ENCODE measurements at regions not wholly inside any gene's neighbourhood (a gene's known extent, or its start where the extent isn't known, plus 50 kb on each side); places are given as distances from the start of the nearest gene placed in this dataset.
A peak's percentile ranks its signal among the peaks of the same experiment; 100 is the strongest.
"Not testable (repeated sequence)": the region's sequence is repeated elsewhere in the genome, so short reads cannot be mapped to it uniquely, and the experiment has no call there.

GRCh38 chr21:14058566-14058965 is 152.2 kb downstream of the LIPI start:
- DNase-seq (ENCODE audit: low spot score), result no peak

- DNase-seq (ENCODE audit: low spot score), result not testable (repeated sequence)
These were observed 152.8 kb downstream of the LIPI start for GRCh38 chr21:14057841-14058481.

- DNase-seq (ENCODE audit: low spot score), result no peak
These were observed 153.4 kb downstream of the LIPI start for GRCh38 chr21:14057313-14057712.

- no peak for DNase-seq (ENCODE audit: low spot score)
These were observed 154.0 kb downstream of the LIPI start for GRCh38 chr21:14056771-14057191.

GRCh38 chr21:14055746-14056515 is 154.8 kb downstream of the LIPI start:
- DNase-seq (ENCODE audit: low spot score), result not testable (repeated sequence)

GRCh38 chr21:14054682-14055081 is 156.1 kb downstream of the LIPI start:
- DNase-seq (ENCODE audit: low spot score), result no peak

- DNase-seq (ENCODE audit: low spot score), result no peak
These were observed 160.6 kb downstream of the LIPI start for GRCh38 chr21:14050121-14050520.

- no peak for DNase-seq (ENCODE audit: low spot score)
These were observed 164.4 kb downstream of the LIPI start for GRCh38 chr21:14046401-14046800.

- DNase-seq (ENCODE audit: low spot score), result no peak
These were observed 170.4 kb downstream of the LIPI start for GRCh38 chr21:14040386-14040785.

- DNase-seq (ENCODE audit: low spot score), result not testable (repeated sequence)
These were observed 182.1 kb downstream of the LIPI start for GRCh38 chr21:14028619-14029018.

- DNase-seq (ENCODE audit: low spot score), result peak; percentile 92
These were observed 183.4 kb downstream of the LIPI start for GRCh38 chr21:14027235-14027869.

GRCh38 chr21:14020108-14020507 is 190.6 kb downstream of the LIPI start:
- not testable (repeated sequence) for DNase-seq (ENCODE audit: low spot score)

- not testable (repeated sequence) for DNase-seq (ENCODE audit: low spot score)
These were observed 194.9 kb downstream of the LIPI start for GRCh38 chr21:14015841-14016240.

GRCh38 chr21:14013623-14014498 is 196.9 kb downstream of the LIPI start:
- DNase-seq (ENCODE audit: low spot score), result not testable (repeated sequence)

GRCh38 chr21:14013056-14013603 is 197.6 kb downstream of the LIPI start:
- DNase-seq (ENCODE audit: low spot score), result no peak

GRCh38 chr21:14012409-14012808 is 198.3 kb downstream of the LIPI start:
- no peak for DNase-seq (ENCODE audit: low spot score)

GRCh38 chr21:14011751-14012150 is 199.0 kb downstream of the LIPI start:
- not testable (repeated sequence) for DNase-seq (ENCODE audit: low spot score)

GRCh38 chr21:14011149-14011548 is 199.6 kb downstream of the LIPI start:
- DNase-seq (ENCODE audit: low spot score), result not testable (repeated sequence)

- DNase-seq (ENCODE audit: low spot score), result no peak
These were observed 200.0 kb downstream of the LIPI start for GRCh38 chr21:14010729-14011128.

- DNase-seq (ENCODE audit: low spot score), result not testable (repeated sequence)
These were observed 200.8 kb downstream of the LIPI start for GRCh38 chr21:14009990-14010389.

GRCh38 chr21:14009238-14009981 is 201.3 kb downstream of the LIPI start:
- not testable (repeated sequence) for DNase-seq (ENCODE audit: low spot score)
